ENCODE measurements at regions not wholly inside any gene's neighbourhood (a gene's known extent, or its start where the extent isn't known, plus 50 kb on each side); places are given as distances from the start of the nearest gene placed in this dataset.
"Not testable (repeated sequence)": the region's sequence is repeated elsewhere in the genome, so short reads cannot be mapped to it uniquely, and the experiment has no call there.

- not testable (repeated sequence) for TF ChIP-seq EZH2 (IDR thresholded peaks at IDR 0.05; ENCODE audit: borderline replicate concordance, low read length); CTCF (conservative IDR thresholded peaks at IDR 0.05 in 1 of 2, IDR thresholded peaks at IDR 0.05 in 1 of 2; ENCODE audit: extremely low read depth in 1 of 2, insufficient read depth in 1 of 2, low read depth in 1 of 2, low read length in 2 of 2)
These were observed 114.7 kb upstream of the GOLGA6L4 start for GRCh38 chr15:84120903-84121302.

All from mammary epithelial cell (primary cell).